HG02610 (cell line): ENCODE measurements at regions not wholly inside any gene's neighbourhood (a gene's known extent, or its start where the extent isn't known, plus 50 kb on each side); places are given as distances from the start of the nearest gene placed in this dataset.
"Not testable (repeated sequence)": the region's sequence is repeated elsewhere in the genome, so short reads cannot be mapped to it uniquely, and the experiment has no call there.

Source experiments
- ATAC-seq: cut with Tn5 transposase; IDR thresholded peaks from one replicate; pipeline ENCODE4 v1.9.1; 2021; ENCODE audit warnings: mild to moderate bottlenecking, moderate library complexity; ENCODE audit not compliant: unreplicated experiment

DNA sequence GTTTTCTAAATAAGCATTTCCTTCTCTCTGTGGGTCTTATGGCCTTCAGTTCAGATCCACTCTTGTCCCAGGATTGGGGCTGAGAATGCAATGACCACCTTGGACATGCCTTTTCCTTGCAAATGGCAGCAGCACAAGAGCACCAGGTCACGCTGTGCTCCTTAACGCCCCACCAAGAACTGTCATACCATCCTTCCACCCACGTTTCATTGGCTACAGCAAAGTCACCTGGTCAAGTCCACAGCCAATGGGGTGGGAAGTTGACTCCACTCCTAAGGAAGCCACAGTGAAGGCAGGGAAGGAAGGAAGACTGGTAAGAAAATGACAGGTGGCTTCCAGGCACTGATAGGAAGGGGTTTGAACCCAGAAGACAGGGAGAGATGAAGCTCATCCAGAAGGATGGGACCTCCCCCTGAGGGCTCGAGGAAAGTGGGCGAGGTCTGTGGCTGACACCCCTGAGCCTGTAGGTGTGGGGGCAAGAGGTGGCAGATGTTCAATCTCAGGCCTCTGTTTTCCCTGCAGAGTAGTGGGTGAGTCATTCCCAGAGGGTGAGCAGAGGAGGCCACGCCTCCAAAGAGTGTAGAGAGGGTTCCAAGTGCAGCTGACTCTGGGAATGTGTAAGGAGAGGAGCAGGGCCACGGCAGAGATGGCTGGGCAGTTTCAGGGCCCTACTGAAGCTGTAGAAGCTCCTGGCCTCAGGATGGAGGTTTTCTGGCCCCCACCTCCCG, 113.5 kb upstream of the VRK1 start:
- no peak for ATAC-seq

GRCh38 chr14:96686126-96686525, 111.1 kb upstream of the VRK1 start:
- no peak for ATAC-seq

DNA sequence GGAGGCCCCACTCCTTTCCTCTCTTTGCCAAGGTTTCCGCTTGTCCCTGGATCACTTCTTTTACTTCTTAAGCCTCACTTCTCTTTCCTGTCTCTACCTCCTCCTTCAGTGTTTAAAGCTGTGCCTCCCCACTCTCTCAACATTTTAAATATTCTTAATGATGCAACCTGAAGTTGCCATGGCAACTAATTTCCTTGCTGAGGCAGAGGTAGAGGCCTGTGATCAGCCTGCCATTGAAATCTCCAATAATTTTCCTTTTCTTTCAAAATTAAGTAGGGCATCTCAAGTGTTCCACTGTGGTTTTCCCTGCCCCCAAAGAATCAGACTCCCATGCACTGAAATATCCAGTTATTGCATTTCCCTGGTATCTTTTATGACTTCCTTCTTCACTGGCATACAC, 108.6 kb upstream of the VRK1 start:
- no peak for ATAC-seq

DNA sequence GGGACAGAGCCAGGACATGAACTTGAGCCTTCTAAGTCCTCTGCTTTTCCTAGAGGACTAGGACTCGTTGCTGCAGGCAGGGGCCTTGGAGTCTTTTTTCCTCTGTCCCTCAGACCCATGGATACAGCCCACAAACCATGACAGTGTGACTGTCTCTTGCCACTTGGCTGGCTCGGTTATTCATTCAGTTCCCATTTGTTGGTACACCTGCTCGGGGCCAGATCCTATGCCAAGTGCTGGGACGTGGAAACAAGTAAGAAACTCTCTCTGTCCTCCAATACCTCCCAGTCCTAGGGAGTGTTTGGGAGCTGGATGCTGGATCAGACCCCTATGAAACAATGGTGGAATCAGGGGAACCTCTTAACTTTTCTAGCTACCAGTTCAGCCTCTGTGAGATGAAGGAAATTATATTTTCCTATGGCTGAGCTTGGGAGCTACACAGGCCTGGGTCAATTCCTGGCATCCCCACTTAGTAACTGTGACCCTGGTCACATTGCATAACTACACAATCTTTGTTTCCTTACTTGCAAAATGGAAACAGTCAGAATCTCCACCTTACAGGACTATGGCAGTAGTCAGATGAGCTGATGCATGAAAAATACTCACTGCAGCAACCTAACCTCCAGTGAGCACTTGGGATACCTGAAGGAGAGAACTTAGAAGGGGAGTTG, 106.3 kb upstream of the VRK1 start:
- ATAC-seq = no peak

DNA sequence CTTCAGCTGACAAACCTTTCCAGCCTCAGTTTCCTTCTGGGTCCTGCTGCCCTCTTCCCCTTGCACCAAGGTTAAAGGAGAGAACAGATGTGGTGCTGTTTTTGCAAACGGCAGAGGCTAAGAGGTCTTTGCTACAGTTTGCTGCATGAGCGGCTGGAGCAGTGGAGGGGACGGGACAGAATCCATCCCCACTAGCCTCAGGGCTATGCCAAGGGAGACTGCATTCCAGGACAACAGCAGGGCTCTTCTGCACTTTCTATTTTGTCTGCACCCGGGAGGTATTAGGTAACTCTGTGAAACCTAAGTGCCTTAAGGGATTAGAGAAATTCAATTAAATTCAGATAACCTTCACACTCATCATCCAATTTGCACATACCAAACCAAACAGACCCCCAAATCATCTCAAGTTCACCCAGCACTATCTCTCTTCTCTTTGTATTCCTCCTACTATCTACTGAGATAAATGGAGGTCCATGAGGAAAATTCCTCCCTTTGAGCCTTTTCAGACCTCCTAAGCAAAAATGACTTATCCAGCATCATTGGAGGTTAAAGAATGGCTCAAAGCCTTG, 103.8 kb upstream of the VRK1 start:
- no peak for ATAC-seq

- ATAC-seq = no peak
Observed at GRCh38 chr14:96693987-96694386, 103.2 kb upstream of the VRK1 start.

GRCh38 chr14:96698960-96699539, 98.1 kb upstream of the VRK1 start:
- ATAC-seq = no peak

DNA sequence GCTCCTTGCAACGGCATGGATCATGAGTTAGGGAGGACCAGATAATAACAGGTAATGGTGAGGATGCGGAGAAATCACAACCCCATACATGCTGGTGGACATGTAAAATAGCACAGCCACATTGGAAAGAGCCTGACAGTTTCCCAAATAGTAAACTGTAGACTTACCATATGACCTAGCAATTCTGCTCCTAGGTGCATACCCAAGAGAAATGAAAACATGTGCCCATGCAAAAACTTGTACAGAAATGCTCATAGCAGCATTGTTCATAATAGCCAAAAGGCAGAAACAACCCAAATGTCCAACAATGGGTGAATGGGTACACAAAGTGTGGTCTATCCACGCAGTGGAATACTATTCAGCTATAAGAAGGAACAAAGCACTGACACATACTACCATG, 97.5 kb upstream of the VRK1 start:
- ATAC-seq = no peak

DNA sequence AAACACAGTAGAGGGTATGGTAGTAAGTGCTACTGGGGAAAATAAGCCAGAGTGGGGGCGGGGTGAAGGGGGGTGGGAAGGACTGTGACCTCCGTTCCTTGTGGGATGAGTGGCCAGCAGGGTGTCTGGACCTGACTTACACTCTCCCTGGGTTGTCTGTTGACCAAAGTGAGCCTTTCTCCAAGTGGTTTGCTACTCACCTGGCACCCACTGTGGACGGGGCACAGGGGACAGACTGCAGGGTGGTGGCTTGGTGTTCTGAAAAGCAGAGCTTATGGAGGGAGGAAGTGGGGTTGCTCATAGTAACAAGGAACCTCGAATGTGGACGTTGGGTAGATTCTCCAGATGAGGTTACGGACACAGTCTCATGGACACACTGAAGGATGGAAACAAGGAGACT, 94.4 kb upstream of the VRK1 start:
- ATAC-seq = no peak

- ATAC-seq = no peak
Observed at GRCh38 chr14:96705422-96706092, 91.6 kb upstream of the VRK1 start.

- no peak for ATAC-seq
Observed at GRCh38 chr14:96706893-96707292, 90.3 kb upstream of the VRK1 start.

GRCh38 chr14:96710060-96710666, 87.0 kb upstream of the VRK1 start:
- ATAC-seq = no peak

- ATAC-seq = no peak
Observed at GRCh38 chr14:96711559-96712267, 85.5 kb upstream of the VRK1 start.

DNA sequence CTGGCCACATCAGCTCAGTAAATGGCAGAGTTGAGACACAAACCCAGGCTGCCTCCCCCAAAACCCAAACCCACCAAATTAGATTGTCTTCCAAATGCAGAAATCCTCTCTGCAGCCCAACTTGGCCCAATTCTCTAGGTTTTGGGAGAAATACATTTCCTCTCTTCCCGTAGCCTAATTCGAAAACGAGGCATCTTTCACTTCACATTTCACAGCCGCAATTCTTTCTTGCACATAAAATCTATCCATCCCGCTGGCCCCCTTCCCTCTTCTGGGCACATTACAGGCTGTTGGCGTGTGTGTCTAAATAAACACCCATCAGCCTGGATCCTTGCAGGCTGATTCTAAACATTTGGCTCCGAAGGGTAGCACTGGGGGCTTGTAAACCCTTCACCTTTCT, 83.8 kb upstream of the VRK1 start:
- ATAC-seq = no peak

DNA sequence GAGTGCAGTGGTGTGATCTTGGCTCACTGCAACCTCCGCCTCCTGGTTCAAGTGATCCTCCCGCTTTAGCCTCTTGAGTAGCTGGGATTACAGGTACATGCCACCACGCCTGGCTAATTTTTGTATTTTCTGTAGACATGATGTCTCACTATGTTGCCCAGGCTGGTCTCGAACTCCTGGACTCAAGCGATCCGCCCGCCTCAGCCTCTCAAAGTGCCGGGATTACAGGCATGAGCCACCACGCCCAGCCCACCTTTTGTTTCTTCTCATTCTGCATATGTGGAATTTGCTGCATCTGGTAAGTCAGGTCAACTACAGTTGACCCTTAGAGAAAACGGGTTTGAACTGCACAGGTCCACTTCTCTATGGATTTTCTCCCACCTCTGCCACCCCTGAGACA, 82.6 kb upstream of the VRK1 start:
- not testable (repeated sequence) for ATAC-seq

DNA sequence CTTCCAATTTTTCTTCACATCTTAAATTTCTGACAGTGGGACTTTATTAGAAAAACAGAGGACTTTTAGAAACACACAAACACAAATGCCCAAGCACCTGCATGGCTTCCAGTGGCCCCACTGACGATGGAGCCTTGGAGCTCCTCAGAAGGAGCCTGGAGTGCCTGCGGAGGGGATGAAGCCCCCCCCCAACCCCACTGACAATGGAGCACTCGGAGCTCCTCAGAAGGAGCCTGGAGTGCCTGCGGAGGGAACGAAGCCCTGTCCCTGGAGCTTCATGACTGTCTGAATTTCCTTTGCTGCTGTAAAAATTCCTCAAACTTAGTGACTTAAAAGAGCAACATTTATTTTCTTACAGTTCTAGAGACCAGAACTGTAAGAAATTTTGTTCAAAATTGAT, 80.1 kb upstream of the VRK1 start:
- ATAC-seq = no peak

DNA sequence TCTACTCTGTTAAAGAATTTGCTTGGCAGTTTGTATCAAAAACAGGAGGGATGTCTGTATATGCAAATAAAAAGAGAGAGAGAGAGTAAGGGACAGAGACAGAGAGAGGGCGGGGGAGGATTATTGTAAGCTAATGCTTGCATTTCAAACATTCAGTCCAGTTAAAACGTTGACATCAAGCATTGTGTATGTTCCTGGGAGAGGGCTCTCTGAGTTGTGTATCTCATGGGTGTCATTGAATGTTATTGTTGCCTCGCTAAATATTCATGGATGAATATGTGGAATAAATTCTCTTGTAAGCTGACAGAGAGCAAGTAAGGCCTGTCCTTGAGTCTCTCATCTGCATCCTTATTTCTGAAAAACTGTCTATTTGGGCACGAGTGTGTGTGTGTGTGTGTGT, 78.8 kb upstream of the VRK1 start:
- ATAC-seq = no peak

DNA sequence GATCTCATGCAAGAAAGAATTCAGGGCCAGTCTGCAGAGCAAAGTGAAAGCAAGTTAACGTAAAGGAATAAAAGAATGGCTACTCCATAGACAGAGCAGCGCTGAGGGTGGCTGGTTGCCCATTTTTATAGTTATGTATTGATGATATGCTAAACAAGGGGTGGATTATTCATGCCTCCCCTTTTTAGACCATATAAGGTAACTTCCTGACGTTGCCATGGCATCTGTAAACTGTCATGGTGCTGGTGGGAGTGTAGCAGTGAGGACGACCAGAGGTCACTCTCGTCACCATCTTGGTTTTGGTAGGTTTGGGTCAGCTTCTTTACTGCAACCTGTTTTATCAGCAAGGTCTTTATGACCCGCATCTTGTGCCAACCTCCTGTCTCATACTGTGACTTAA, 76.5 kb upstream of the VRK1 start:
- not testable (repeated sequence) for ATAC-seq

GRCh38 chr14:96722736-96723135, 74.4 kb upstream of the VRK1 start:
- no peak for ATAC-seq

- ATAC-seq = no peak
Observed at GRCh38 chr14:96723946-96724345, 73.2 kb upstream of the VRK1 start.
